HCT116 (cell line): ENCODE measurements at regions not wholly inside any gene's neighbourhood (a gene's known extent, or its start where the extent isn't known, plus 50 kb on each side); places are given as distances from the start of the nearest gene placed in this dataset.

Experiments
- ATAC-seq: fragments of 200-7000 bp; cut with Tn5 transposase; 2 replicates; pipeline ENCODE4 v1.9.1; 2020; ENCODE audit warnings: mild to moderate bottlenecking, moderate library complexity
- BruUV-seq: library from RNA; stranded (reverse); fragments of 400-500 nt; replicated peaks from 2 replicates; lab custom pipeline; 2021; lab: Mats Ljungman, UMichigan
- CTCF ChIA-PET: fragments of 300-600 bp; sonication (Branson Sonifier 250); formaldehyde crosslinking; loops from one replicate; lab custom pipeline; 2021; ENCODE audit warnings: antibody characterized with exemption; lab: Charles Lee
- POLR2A ChIA-PET: fragments of 300-600, 350-600 bp; sonication (Branson Sonifier 250); formaldehyde crosslinking; loops from one replicate; lab custom pipeline; 2021; ENCODE audit warnings: antibody characterized with exemption; lab: Charles Lee
- RAD21 ChIA-PET, 2 experiments: fragments of 300-600 bp; sonication (Branson Sonifier 250); formaldehyde crosslinking; loops; one replicate each; lab custom pipeline; 2023; ENCODE audit warnings: low total read pairs in 2 of 2; ENCODE audit not compliant: uncharacterized antibody in 2 of 2, unreplicated experiment in 2 of 2, low non-redundant PET in 1 of 2; lab: Charles Lee
- DNase-seq: peaks from one replicate; pipeline ENCODE4 v3.0.0-alpha.2; 2010; ENCODE audit warnings: low read depth, low spot score
- H2AFZ ChIP-seq: fragments of 200-600 bp; shearing (Covaris generic), sonication (generic); 2 replicates; pipeline ENCODE4 v1.6.1; 2017; ENCODE audit warnings: low read depth, mixed run types, mixed read lengths, antibody characterized with exemption, low read length; ENCODE audit not compliant: poor library complexity, severe bottlenecking
- H3K27ac ChIP-seq: 2 replicates; pipeline ENCODE4 v1.5.1; 2012; ENCODE audit warnings: low read depth, low read length
- H3K27me3 ChIP-seq: fragments of 200-600 bp; sonication (generic); 2 replicates; pipeline ENCODE4 v1.6.1; 2016; ENCODE audit warnings: mixed run types, low read length, mixed read lengths; ENCODE audit not compliant: insufficient read depth
- H3K36me3 ChIP-seq, 2 experiments: fragments of 200-500 bp in 1 of 2; fragments of 200-600 bp in 1 of 2; sonication (Bioruptor generic) in 1 of 2; sonication (generic) in 1 of 2; 2 replicates each; pipeline versions ENCODE4 v1.5.1 to v1.6.1; 2014 to 2016; ENCODE audit warnings: low read length in 2 of 2, inconsistent platforms in 1 of 2, mixed read lengths in 1 of 2, mixed run types in 1 of 2; ENCODE audit not compliant: insufficient read depth in 2 of 2, control insufficient read depth in 1 of 2
- H3K4me1 ChIP-seq, 2 experiments: fragments of 200-600 bp in 1 of 2; sonication (generic) in 1 of 2; 2 replicates each; pipeline versions ENCODE4 v1.5.1 to v1.6.1; 2012 to 2017; ENCODE audit warnings: low read length in 2 of 2, inconsistent platforms in 1 of 2, mild to moderate bottlenecking in 1 of 2, mixed read lengths in 1 of 2, mixed run types in 1 of 2, moderate library complexity in 1 of 2; ENCODE audit not compliant: insufficient read depth in 2 of 2, control insufficient read depth in 1 of 2
- H3K4me2 ChIP-seq: fragments of 200-600 bp; sonication (generic); 2 replicates; pipeline ENCODE4 v1.6.1; 2017; ENCODE audit warnings: mixed run types, low read length, mixed read lengths
- H3K4me3 ChIP-seq, 2 experiments: fragments of 200-600 bp in 1 of 2; sonication (generic) in 1 of 2; replicated peaks in 1 of 2; 2 replicates each; pipeline ENCODE4 v1.5.1; 2011 to 2016; ENCODE audit warnings: low read length in 2 of 2, control low read depth in 1 of 2, low read depth in 1 of 2, mild to moderate bottlenecking in 1 of 2, mixed read lengths in 1 of 2, mixed run types in 1 of 2
- H3K79me2 ChIP-seq: fragments of 200-600 bp; sonication (generic); 2 replicates; pipeline ENCODE4 v1.6.1; 2017; ENCODE audit warnings: mild to moderate bottlenecking, mixed run types, low read length, moderate library complexity, mixed read lengths; ENCODE audit not compliant: insufficient read depth
- H3K9ac ChIP-seq: fragments of 200-600 bp; sonication (generic); 2 replicates; pipeline ENCODE4 v1.6.1; 2016; ENCODE audit warnings: low read length, mixed read lengths
- H3K9me2 ChIP-seq: fragments of 200-600 bp; sonication (generic), shearing (Covaris generic); 2 replicates; pipeline ENCODE4 v1.6.1; 2017; ENCODE audit warnings: mixed run types, mild to moderate bottlenecking, moderate library complexity; ENCODE audit not compliant: insufficient read depth
- H3K9me3 ChIP-seq, 2 experiments: fragments of 200-500 bp in 1 of 2; fragments of 200-600 bp in 1 of 2; sonication (Bioruptor generic) in 1 of 2; sonication (generic) in 1 of 2; 2 replicates each; pipeline ENCODE4 v1.6.1; 2014 to 2017; ENCODE audit warnings: low read length in 2 of 2, mixed read lengths in 2 of 2, inconsistent platforms in 1 of 2, low read depth in 1 of 2, mild to moderate bottlenecking in 1 of 2, mixed run types in 1 of 2, moderate library complexity in 1 of 2; ENCODE audit not compliant: control insufficient read depth in 1 of 2, insufficient read depth in 1 of 2
- H4K20me1 ChIP-seq: fragments of 200-600 bp; sonication (generic), shearing (Covaris generic); 2 replicates; pipeline ENCODE4 v1.6.1; 2017; ENCODE audit warnings: mixed run types, mild to moderate bottlenecking, moderate library complexity; ENCODE audit not compliant: insufficient read depth
- EZH2 ChIP-seq: fragments of 200-600 bp; sonication (generic); IDR thresholded peaks from 2 replicates; pipeline ENCODE4 v1.6.1; 2017; ENCODE audit warnings: antibody characterized with exemption, mixed run types
- EZH2phosphoT487 ChIP-seq: fragments of 200-600 bp; IDR thresholded peaks from 2 replicates; pipeline ENCODE4 v1.6.1; 2018; ENCODE audit warnings: antibody characterized with exemption, borderline replicate concordance
- FOSL1 ChIP-seq: IDR thresholded peaks from 2 replicates; pipeline ENCODE4 v1.6.1; 2012; ENCODE audit warnings: low read depth
- JUND ChIP-seq: IDR thresholded peaks from 2 replicates; pipeline ENCODE4 v1.6.1; 2012
- POLR2A ChIP-seq: IDR thresholded peaks from 2 replicates; pipeline ENCODE4 v1.7.0; 2011; ENCODE audit warnings: borderline replicate concordance; ENCODE audit not compliant: insufficient read depth, insufficient read length; ENCODE audit errors: extremely low read depth
- SIN3A ChIP-seq: IDR thresholded peaks from 2 replicates; pipeline ENCODE4 v1.6.1; 2012; ENCODE audit warnings: low read depth
- SP1 ChIP-seq: IDR thresholded peaks from 2 replicates; pipeline ENCODE4 v1.6.1; 2012; ENCODE audit warnings: low read depth
- ZNF274 ChIP-seq: fragments of 200-500 bp; sonication (Bioruptor generic); IDR thresholded peaks from 2 replicates; pipeline ENCODE4 v1.6.1; 2014; ENCODE audit warnings: mild to moderate bottlenecking, low read depth, low read length, inconsistent platforms
- intact Hi-C: fragments of 100-400 bp; cut with micrococcal nuclease; formaldehyde crosslinking; loops from 2 replicates; pipeline ENCODE4 v1.10.0; 2022

GRCh38 chr9:80146466-80146865, 574.7 kb downstream of the TLE4 start:
- Histone ChIP-seq H3K9ac (no peak overlapping the region), H3K36me3 (no peaks in the 10 kb centered on the region), H2AFZ (no peak overlapping the region), H3K4me3 (no peak overlapping the region), H3K9me3 (peaks cover 10 to 13% of the 10 kb centered on the region in 2 experiments; a peak in 2 of 4 replicates), H4K20me1 (no peaks in the 10 kb centered on the region), H3K79me2 (no peaks in the 10 kb centered on the region), H3K4me1 (no peaks in the 10 kb centered on the region), H3K27me3 (no peaks in the 10 kb centered on the region), H3K27ac (no peak overlapping the region), H3K9me2 (no peaks in the 10 kb centered on the region), H3K4me2 (no peak overlapping the region)
- CTCF ChIA-PET, result no interaction called here
- DNase-seq (no peak), ATAC-seq (no peak)
- intact Hi-C loops, result no loop called here
- no TSS peak for BruUV-seq
- POLR2A ChIA-PET, result no interaction called here
- TF ChIP-seq JUND (no peak), EZH2phosphoT487 (no peak)
- RAD21 ChIA-PET, result no interaction called here

GRCh38 chr9:80144856-80145255, 573.1 kb downstream of the TLE4 start:
- H3K9me2 ChIP-seq, result no peaks in the 10 kb centered on the region
- H3K9ac ChIP-seq, result no peak overlapping the region
- no peaks in the 10 kb centered on the region for H3K79me2 ChIP-seq
- ATAC-seq, result no peak
- peaks cover 10% of the 10 kb centered on the region in 2 experiments; a peak in 2 of 4 replicates for H3K9me3 ChIP-seq
- RAD21 ChIA-PET, result no interaction called here
- H3K4me1 ChIP-seq, result no peaks in the 10 kb centered on the region
- H2AFZ ChIP-seq, result no peak overlapping the region
- no TSS peak for BruUV-seq
- H3K27ac ChIP-seq, result no peak overlapping the region
- H3K27me3 ChIP-seq, result no peaks in the 10 kb centered on the region
- DNase-seq, result no peak
- H3K36me3 ChIP-seq, result no peaks in the 10 kb centered on the region
- no peak for TF ChIP-seq FOSL1
- no peak overlapping the region for H3K4me2 ChIP-seq
- H4K20me1 ChIP-seq, result no peaks in the 10 kb centered on the region
- H3K4me3 ChIP-seq, result no peak overlapping the region
- CTCF ChIA-PET, result no interaction called here
- POLR2A ChIA-PET, result no interaction called here
- intact Hi-C loops, result no loop called here

- no peak overlapping the region for H2AFZ ChIP-seq
- RAD21 ChIA-PET, result no interaction called here
- no peak overlapping the region for H3K4me3 ChIP-seq
- H3K4me2 ChIP-seq, result no peak overlapping the region
- intact Hi-C loops, result no loop called here
- H3K79me2 ChIP-seq, result no peaks in the 10 kb centered on the region
- BruUV-seq, result no TSS peak
- H3K36me3 ChIP-seq, result no peaks in the 10 kb centered on the region
- POLR2A ChIA-PET, result no interaction called here
- TF ChIP-seq EZH2 (no peak), SIN3A (no peak), SP1 (no peak), POLR2A (no peak), ZNF274 (no peak)
- no peaks in the 10 kb centered on the region for H3K4me1 ChIP-seq
- DNase-seq, result no peak
- ATAC-seq, result no peak
- H3K27ac ChIP-seq, result no peak overlapping the region
- CTCF ChIA-PET, result no interaction called here
- peaks cover 10% of the 10 kb centered on the region in 2 experiments; a peak in 2 of 4 replicates for H3K9me3 ChIP-seq
- no peaks in the 10 kb centered on the region for H3K27me3 ChIP-seq
- no peaks in the 10 kb centered on the region for H4K20me1 ChIP-seq
- H3K9me2 ChIP-seq, result no peaks in the 10 kb centered on the region
- no peak overlapping the region for H3K9ac ChIP-seq
Observed at GRCh38 chr9:80144406-80144805, 572.6 kb downstream of the TLE4 start.
